Cardiac fibroblast (primary cell): ENCODE measurements at regions not wholly inside any gene's neighbourhood (a gene's known extent, or its start where the extent isn't known, plus 50 kb on each side); places are given as distances from the start of the nearest gene placed in this dataset.

ENCODE experiments used
- DNase-seq, 2 donors: peaks; one replicate each; pipeline versions ENCODE4 v3.0.0 to v3.0.0-alpha.2; 2010; ENCODE audit warnings: low read depth in 2 of 2
- H3K4me3 ChIP-seq, 2 donors: replicated peaks in 1 of 2; 1 replicate in 1 of 2; 2 replicates in 1 of 2; pipeline ENCODE4 v1.5.1; 2011; ENCODE audit warnings: low read depth in 2 of 2, low read length in 2 of 2, mild to moderate bottlenecking in 2 of 2, moderate library complexity in 1 of 2
- TF ChIP-seq, protein P1 (sequence below): IDR thresholded peaks from one replicate; pipeline ENCODE4 v1.5.1; 2011; ENCODE audit warnings: low read depth, mild to moderate bottlenecking, low read length, inconsistent platforms

DNA sequence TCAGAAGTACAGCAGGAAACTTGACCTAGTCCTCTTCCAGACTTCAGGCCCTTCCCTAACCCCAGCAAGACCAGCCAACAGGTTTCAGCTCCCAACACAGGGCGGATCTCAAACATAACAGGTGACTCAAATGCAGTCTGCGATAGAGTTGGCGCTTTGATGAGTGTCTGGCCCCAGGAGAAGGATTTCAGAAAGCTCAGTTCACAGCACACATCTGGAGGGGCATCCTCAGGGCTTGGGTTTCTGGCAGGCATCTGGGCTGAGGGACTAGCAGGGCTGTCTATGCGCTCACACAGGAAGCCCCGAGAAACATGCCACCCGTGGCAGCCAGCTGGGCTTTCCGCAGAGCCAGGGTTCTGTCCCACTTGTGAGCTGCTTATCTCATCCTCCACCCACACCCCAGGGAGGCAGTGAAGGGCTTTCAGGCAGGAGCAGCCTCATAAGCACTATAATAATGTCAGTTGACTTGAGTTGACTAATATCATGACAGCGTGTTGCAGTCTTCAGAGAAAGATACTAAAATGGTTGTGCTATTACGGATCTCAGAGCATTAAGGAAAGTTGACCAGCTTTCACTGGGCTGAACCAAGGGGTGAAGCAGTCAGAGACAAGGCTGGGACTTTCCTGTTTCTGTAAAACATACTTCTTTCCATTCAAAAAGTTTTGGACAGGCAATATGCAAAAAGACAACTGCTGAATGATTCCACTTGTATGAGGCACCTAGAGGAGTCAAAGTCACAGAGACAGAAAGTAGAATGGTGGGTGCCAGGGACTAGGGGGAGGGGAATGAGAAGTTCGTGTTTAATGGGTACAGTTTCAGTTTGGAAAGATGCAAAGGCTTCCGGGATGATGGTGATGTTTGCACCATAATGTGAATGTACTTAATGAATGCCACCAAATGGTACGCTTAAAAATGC is 233.0 kb upstream of the IRF2BP2 start:
- H3K4me3 ChIP-seq: no peak overlapping the region
- TF ChIP-seq, protein P1, sequence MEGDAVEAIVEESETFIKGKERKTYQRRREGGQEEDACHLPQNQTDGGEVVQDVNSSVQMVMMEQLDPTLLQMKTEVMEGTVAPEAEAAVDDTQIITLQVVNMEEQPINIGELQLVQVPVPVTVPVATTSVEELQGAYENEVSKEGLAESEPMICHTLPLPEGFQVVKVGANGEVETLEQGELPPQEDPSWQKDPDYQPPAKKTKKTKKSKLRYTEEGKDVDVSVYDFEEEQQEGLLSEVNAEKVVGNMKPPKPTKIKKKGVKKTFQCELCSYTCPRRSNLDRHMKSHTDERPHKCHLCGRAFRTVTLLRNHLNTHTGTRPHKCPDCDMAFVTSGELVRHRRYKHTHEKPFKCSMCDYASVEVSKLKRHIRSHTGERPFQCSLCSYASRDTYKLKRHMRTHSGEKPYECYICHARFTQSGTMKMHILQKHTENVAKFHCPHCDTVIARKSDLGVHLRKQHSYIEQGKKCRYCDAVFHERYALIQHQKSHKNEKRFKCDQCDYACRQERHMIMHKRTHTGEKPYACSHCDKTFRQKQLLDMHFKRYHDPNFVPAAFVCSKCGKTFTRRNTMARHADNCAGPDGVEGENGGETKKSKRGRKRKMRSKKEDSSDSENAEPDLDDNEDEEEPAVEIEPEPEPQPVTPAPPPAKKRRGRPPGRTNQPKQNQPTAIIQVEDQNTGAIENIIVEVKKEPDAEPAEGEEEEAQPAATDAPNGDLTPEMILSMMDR: no peak
- DNase-seq: peak; percentile 18 to 42

DNA sequence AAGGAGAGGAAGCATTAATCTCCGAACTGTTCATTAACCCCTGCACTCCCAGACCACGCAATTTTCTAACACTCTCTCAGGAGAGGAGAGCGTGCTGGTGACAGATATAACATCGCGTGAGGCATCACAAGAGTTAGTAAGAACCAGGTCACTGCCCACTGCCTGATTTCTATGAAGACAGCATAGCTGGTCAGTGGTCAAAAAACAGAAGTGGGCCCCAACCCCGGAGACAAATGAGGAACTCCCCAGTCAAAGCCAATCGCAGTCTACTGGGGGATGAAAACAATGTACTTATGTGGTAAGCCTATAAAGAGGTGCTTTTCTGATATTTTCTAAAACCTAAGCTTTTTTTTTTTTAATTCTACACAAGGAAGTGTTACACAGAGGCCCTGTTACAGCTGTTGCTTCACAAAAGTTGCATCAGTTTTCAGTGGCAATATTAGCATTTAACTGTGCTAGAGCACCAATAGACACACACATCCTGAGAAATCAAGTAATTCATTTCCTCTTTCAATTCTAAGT is 231.8 kb upstream of the IRF2BP2 start:
- TF ChIP-seq, protein P1: no peak
- no peak overlapping the region for H3K4me3 ChIP-seq
- peak; percentile 48 to 49 for DNase-seq

DNA sequence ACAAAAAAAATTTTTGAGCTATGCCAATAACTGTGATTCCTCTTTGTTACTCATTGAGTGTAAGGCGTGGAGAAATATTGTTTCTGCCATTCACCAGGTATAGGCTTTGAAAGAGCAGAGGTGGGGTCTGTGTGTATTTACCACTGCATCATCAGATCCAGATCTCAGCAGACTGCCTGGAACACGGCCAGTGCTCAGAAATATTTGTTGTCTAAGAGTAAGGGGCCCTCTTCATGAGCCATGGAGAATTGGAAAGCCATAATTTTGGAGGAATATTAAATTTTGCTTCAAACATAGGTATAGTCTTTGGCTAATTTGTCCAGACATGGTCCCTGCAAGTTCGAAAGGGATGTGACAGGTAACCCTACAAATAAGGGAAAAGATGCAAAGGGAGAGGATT is 231.3 kb upstream of the IRF2BP2 start:
- DNase-seq: no peak
- TF ChIP-seq, protein P1: no peak
- H3K4me3 ChIP-seq: no peak overlapping the region

DNA sequence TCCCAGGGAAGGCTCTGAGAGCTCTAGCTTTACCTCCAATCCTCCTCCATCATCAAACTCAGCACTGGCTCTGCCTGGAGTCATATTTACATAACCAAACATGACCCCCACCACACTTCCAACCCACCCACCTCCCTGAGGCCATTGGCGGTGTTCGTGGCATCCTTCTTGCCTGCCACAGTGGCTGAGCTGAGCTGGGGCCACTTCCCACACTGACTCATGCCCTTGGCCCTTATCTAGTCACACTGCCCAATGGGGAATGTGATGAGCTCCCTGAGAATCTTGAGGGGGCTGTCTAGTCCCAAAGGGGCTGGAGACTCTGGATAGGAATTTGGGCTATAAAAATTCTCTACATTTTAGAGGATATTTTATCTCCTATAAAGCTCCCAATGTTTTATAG is 230.9 kb upstream of the IRF2BP2 start:
- DNase-seq: no peak
- TF ChIP-seq, protein P1: no peak
- H3K4me3 ChIP-seq: no peak overlapping the region

DNA sequence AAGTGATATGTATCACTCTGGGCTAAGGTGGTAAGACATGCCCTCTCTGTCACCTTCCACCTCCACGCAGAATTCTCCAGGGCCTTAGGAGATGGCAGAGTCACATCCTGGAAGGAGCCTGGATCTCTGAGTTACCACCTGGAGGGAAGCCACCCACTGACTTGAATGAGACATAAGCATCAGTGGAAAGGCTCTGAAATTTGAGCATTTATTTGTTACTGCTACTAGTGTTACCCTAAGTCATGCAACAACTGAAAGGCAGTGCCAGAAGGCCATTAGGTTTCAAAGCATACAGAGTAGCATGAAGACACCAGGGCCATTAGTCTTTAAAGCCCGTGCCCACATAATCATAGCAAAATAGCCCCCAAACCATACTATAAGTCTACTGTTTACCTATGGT is 230.3 kb upstream of the IRF2BP2 start:
- no peak overlapping the region for H3K4me3 ChIP-seq
- no peak for DNase-seq
- TF ChIP-seq, protein P1: no peak

DNA sequence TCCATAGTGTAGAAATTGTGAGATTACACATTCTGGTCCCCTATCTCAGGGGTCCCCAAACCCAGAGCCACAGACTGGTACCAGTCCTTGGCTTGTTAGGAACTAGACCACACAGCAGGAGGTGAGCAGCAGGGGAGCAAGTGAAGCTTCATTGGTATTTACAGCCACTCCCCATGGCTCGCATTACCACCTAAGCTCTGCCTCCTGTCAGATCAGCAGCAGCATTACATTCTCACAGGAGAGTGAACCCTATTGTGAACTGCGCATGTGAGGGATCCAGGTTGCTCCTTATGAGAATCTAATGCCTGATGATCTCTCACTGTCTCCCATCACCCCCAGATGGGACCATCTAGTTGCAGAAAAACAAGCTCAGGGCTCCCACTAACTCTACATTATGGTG is 229.7 kb upstream of the IRF2BP2 start:
- DNase-seq: no peak
- TF ChIP-seq, protein P1: no peak
- no peak overlapping the region for H3K4me3 ChIP-seq

DNA sequence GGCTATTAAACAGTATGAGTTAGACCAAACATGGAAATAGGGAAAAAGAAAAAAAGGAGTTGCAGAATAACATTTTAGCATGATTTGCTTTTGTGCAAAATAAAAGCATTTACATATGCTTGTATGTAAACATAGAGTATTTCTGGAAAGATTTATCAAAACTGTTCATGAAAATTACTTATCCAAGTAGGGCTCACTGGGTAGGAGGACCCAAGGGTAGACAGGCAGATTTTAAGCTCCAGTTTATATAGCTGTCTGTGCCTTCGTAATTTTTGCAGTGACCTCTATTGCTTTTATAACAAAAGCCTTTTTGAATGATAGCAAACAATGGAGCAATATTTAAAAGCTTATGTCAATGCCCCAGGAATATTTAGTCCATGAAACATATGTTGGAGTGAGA is 228.8 kb upstream of the IRF2BP2 start:
- TF ChIP-seq, protein P1: no peak
- DNase-seq: no peak
- H3K4me3 ChIP-seq: no peak overlapping the region
